ENCODE measurements at regions not wholly inside any gene's neighbourhood (a gene's known extent, or its start where the extent isn't known, plus 50 kb on each side); places are given as distances from the start of the nearest gene placed in this dataset.

- no peak overlapping the region for H3K4me3 ChIP-seq (ENCODE audit: low read depth, low read length)
- TF ChIP-seq CTCF (IDR thresholded peaks at IDR 0.05; ENCODE audit: control insufficient read depth, extremely low read depth, insufficient read depth): no peak
- DNase-seq (ENCODE audit: low read depth): no peak
Observed at GRCh38 chr22:49087716-49088601, 739.7 kb downstream of the BRD1 start.

- DNase-seq (ENCODE audit: low read depth): no peak
- no peak for TF ChIP-seq CTCF (IDR thresholded peaks at IDR 0.05; ENCODE audit: control insufficient read depth, extremely low read depth, insufficient read depth)
- H3K4me3 ChIP-seq (ENCODE audit: low read depth, low read length): no peak overlapping the region
Observed at GRCh38 chr22:49087198-49087597, 740.5 kb downstream of the BRD1 start.

- no peak for TF ChIP-seq CTCF (IDR thresholded peaks at IDR 0.05; ENCODE audit: control insufficient read depth, extremely low read depth, insufficient read depth)
- DNase-seq (ENCODE audit: low read depth): no peak
- no peak overlapping the region for H3K4me3 ChIP-seq (ENCODE audit: low read depth, low read length)
Observed at GRCh38 chr22:49086606-49087157, 741.0 kb downstream of the BRD1 start.

GRCh38 chr22:49086181-49086580 lies 741.5 kb downstream of the BRD1 start:
- no peak overlapping the region for H3K4me3 ChIP-seq (ENCODE audit: low read depth, low read length)
- DNase-seq (ENCODE audit: low read depth): no peak
- no peak for TF ChIP-seq CTCF (IDR thresholded peaks at IDR 0.05; ENCODE audit: control insufficient read depth, extremely low read depth, insufficient read depth)

GRCh38 chr22:49084206-49084605 lies 743.5 kb downstream of the BRD1 start:
- TF ChIP-seq CTCF (IDR thresholded peaks at IDR 0.05; ENCODE audit: control insufficient read depth, extremely low read depth, insufficient read depth): no peak
- no peak for DNase-seq (ENCODE audit: low read depth)
- no peak overlapping the region for H3K4me3 ChIP-seq (ENCODE audit: low read depth, low read length)

- H3K4me3 ChIP-seq (ENCODE audit: low read depth, low read length): no peak overlapping the region
- no peak for DNase-seq (ENCODE audit: low read depth)
- no peak for TF ChIP-seq CTCF (IDR thresholded peaks at IDR 0.05; ENCODE audit: control insufficient read depth, extremely low read depth, insufficient read depth)
Observed at GRCh38 chr22:49083607-49084006, 744.1 kb downstream of the BRD1 start.
